ENCODE measurements at regions not wholly inside any gene's neighbourhood (a gene's known extent, or its start where the extent isn't known, plus 50 kb on each side); places are given as distances from the start of the nearest gene placed in this dataset.

DNA sequence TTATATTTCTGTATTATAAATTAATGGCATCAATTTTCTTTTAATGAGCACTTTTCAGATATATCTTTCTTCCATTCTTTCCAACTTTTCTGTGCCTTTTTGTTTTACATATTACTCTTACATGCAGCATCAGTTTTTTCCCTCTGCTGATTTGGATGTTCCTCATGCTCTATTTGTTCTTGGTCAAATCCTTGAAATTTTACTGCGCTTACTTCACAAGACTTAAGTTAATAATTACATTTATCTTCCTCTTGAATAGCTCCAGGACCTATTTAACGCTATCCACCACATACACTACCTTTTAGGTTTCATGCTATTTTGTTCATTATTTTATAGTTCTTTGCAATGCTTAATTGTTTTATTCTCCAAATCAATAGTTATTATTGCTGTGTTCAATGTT is 97.6 kb upstream of the CTTNBP2 start:
- ATAC-seq (ENCODE audit: poor library complexity) (no peak), DNase-seq (no peak)
- intact Hi-C loops (cut with DNase I) = no loop called here

DNA sequence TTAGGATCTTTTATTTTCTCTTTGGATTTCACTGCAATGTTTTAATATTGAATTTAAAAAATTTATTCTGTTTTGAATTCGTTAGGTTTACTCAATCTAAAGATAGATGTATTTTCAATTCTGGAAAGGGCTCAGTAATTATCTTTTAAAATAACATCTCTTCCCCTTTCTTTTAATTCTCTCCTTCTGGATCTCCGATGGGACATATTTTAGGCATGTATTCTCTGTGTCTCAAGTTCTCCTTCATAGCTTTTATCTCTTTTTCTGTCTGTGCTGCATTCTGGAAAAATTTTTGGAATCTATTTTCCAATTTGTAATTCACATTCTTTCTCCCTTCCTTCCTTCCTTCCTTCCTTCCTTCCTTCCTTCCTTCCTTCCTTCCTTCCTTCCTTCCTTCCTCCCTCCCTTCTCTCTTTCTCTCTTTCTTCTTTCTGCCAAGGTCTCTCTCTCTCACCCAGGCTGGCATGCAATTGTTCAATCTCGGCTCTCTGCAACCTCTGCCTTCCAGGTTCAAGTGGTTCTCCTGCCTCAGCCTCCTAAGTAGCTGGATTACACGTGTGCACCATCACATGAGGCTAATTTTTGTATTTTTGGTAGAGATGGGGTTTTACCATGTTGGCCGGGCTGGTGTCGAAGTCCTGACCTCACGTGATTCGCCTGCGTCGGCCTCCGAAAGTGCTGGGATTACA is 98.5 kb upstream of the CTTNBP2 start:
- intact Hi-C loops (cut with DNase I) = no loop called here
- ATAC-seq (ENCODE audit: poor library complexity) = no peak
- no peak for DNase-seq

DNA sequence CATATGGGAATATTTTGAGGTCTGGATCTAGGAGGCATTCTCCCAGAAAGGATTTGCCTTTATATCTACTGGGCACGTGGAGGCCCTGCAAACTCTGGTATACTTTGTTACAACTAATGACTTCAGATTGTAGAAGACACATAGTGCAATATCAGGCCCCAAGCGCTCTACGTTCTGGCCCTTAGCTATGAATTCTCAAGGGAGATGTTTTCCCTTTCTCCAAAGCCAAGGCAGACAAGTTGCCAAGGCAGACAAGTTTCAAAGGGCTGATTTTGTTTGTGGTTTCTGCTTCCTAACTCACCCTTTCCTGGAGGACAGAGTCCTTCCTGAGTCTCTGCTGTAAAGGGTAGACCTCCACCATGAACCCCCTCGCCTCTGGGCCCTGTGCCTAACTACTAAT is 99.4 kb upstream of the CTTNBP2 start:
- intact Hi-C loops (cut with DNase I) = no loop called here
- ATAC-seq (ENCODE audit: poor library complexity) (peak; percentile 71), DNase-seq (no peak)

DNA sequence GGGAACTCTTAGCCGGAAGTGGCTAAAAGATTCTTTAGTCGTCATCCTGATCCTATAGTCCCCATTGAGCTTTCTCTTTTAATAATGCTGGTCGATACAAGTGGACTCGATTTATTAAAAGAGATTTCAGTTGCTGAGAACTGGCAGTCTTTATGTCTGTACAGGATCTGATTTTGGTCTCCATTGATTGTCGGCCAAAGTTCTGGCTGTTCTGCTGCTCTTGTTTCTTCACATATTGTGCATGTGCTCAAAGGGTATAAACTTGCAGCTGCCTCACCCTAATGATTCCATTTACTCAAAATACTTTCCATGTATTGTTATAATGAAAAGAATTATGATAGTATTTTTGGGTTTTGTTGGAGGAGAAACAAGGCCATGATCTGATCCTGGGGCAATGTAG is 100.7 kb upstream of the CTTNBP2 start:
- intact Hi-C loops (cut with DNase I) = no loop called here
- peak; percentile 49 for ATAC-seq (ENCODE audit: poor library complexity)

DNA sequence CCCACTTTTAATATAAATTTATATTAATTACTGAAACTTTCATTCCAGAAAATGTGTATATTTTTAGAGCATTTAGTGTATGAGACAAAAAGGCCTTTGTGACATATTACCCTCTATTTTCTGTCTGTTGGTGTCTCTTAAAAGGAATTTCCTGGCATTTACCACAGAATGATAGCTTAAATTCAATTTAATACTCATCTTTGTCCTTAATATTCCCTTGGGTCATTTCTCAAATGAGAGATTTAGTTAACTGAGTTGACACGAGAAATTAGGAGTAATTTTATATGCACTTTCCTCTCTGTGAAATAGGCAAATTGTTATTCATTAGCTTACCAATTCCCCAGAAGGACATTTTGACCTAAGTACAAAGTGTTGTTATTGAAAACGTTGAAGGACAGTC is 101.7 kb upstream of the CTTNBP2 start:
- no peak for DNase-seq
- intact Hi-C loops (cut with DNase I) = no loop called here
- no peak for ATAC-seq (ENCODE audit: poor library complexity)

More for the DNA sequence above, 100.7 kb upstream of the CTTNBP2 start:
- DNase-seq = no peak

DNA sequence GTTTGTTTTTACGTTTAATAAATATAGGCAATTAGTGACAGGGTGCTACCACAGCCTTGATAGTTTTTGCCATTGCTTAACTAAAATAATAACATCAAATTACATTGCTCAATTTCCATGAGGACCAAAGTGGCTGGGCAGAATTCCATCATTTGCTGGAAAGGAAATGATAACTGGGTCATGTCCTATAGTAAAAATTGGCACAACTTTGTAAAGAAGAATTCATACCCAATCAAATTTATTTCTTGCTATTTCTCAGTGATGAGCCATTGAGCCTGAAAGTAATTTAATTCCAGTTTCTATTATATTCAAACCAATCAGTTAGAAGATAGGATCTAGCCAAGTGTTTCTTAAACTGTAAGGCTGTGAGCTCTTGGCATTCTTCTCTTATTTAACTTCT is 102.2 kb upstream of the CTTNBP2 start:
- DNase-seq (no peak), ATAC-seq (ENCODE audit: poor library complexity) (peak; percentile 49)
- intact Hi-C loops (cut with DNase I) = no loop called here

DNA sequence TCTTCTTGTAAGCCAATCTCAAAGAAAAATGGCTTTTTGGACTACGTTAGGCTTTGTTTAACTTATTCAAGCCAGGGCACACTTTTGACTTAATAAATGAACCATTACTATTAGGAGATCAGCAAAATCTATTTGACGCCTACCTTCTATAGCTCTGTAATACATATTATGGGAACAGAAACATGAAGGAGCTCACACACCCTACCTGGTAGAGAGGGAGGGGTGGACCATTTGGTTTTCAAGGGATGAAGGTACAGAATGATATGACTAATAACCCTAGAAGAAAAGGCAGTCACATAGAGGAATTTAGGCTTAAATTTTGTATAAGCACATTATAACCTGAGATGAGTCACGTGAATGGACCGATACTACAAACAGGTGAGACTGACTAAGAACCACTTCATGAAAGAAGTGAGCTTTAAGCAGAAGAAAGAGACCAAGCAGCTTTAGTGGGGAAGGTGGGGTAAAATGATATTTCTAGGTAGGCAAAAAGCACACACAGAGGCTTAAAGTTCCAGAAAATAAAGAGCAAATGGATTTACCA is 106.8 kb upstream of the CTTNBP2 start:
- ATAC-seq (ENCODE audit: poor library complexity) (no peak), DNase-seq (no peak)
- intact Hi-C loops (cut with DNase I) = no loop called here

DNA sequence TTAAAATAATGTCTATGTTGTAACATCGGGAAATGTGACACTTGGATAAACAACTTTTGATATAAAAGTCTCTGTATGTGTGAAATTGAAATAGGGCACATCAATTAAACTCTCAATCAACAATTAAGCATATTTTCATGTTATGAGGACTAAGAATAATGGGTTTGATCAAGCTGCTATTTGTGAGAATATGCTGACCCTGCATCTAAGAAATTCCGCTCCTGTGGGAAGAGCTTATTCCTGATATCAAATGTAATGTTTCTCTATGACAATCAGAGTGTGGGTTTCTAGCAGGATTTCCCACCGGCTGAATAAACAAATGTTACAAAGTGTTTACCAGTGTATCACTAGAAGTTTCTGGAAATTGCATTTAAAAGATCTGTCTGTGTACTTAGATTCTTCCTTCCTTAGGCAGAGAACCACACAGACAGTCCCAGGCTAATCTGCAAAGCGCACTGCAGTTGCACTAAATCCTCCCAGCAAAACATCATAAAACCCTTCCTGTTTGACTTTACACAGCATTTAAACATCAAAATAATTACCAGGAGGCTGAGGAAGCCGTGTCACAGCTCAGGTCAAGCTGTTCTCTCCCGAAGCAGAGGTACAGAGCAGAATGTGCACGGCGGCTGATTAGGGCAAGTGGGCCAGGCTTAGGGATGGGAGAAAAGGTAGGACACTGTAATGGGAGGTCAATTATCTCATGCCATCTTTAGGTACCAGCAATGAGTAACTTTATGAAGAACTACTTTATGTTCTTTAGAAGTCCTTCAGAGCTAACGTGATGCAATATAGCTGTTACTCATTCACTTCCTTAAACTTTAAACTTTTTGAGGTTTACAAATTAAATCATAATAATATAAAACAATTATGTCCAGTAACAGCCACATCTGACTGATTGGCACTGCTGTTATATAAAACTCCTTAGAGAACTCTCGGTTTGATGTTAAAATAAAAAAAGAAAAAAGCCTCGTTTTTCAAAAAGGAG is 109.1 kb upstream of the CTTNBP2 start:
- DNase-seq (no peak), ATAC-seq (ENCODE audit: poor library complexity) (no peak)
- intact Hi-C loops (cut with DNase I) = no loop called here

DNA sequence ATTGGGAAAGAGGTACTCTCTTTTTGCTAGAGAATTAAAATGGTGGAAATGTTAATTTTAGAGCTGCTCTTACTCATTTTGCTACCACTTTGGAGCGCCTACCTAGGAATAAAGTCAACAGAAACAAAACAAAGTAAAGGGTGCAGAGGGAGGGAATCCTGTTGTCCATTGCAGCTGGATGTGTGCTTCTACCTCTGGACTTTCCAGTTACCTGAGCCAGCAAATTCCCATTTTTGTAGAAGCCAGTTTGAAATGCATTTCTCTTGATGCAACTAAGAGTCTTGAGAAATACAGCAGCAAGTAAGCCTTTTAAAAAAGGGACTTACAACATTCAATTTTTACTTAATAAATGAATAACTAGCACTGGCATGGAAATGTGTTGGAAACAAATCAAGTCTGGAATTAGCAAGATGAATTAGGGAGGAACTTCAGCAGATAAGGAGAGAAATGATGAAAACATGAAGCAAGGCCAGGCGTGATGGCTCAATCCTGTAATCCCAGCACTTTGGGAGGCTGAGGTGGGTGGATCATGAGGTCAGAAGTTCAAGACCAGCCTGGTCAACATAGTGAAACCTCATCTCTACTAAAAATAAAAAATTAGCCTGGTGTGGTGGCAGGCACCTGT is 113.5 kb upstream of the CTTNBP2 start:
- DNase-seq (no peak), ATAC-seq (ENCODE audit: poor library complexity) (peak; percentile 60)
- intact Hi-C loops (cut with DNase I) = no loop called here

DNA sequence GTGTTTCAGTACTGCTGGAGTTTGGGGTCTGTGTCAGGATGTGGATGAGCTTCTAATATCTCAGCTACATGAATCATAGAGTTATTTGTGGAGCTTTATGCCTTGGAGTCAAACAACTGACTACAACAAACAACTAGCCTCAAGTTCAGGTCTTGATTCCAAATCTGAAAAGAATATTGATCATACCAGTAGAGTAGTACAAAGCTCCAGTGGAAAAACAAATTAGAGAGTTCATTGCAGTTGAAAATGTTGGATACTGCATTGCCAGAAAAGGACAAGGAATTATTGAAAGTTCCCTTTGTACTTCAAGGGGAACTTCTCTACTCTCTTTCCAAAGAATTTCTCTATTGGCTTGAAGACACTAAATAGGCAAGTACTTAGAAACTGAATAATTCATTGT is 117.6 kb upstream of the CTTNBP2 start:
- no peak for ATAC-seq (ENCODE audit: poor library complexity)
- no peak for DNase-seq
- intact Hi-C loops (cut with DNase I) = no loop called here

DNA sequence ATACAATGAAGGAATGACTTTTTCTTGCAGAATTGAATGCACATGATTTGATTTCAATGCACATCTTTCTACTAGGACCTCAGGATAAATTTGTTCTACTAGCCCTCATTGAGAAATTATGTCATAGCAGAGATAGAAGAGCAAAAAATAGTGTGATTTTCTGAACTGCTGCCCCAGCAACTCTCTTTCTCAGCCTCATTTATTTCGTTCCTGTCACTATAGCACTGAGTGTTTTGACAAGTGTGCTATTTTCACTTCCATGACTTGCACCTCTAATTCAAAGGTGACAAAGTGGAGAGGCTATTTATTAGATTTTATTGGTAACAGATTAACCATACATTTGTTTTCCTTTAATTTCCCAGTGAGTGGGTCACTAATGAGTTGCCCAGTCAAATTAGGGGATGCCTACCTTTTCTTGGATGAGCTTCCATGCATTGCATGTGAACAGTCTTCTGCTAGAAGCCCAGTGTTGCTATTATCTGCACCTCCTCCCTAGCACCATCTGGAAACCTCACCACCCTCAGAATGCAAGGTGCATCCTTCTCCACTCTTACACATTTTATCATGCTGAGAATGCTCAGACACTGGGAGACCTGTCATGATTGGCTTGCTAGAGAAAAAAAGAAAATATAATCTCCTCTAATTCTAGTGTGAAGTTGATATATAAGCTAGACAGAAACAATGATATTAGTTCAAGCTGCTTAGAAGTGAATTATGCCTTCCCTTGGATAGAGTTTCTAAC is 119.6 kb upstream of the CTTNBP2 start:
- DNase-seq (no peak), ATAC-seq (ENCODE audit: poor library complexity) (no peak)
- intact Hi-C loops (cut with DNase I) = no loop called here

DNA sequence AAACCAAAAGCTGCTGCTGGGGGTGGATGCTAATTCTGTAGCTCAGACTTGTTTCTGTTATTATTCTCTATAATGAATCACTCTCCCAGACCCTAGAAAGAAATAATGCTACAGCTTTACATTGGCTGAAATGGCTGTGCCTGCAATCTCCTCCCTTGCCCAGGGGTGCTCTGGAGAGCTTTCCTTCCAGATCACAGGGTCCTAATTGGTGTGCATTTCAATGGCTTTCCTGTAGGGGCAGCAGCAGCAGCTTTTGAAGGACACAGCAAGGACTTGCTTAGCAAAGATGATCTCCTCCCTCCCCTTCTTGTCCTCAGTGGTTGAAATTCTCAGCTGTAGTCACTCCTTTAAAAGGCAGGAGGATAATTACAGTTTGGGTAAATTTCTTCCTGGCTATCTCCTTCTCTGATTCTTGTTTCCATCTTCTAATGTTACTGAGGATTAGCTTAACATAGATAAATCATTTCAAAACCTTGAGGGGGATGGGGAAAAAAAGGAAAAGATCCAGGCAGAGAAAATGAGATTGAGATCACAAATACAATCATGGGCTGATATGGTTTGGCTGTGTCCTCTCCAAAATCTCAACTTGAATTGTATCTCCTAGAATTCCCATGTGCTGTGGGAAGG is 120.2 kb upstream of the CTTNBP2 start:
- ATAC-seq (ENCODE audit: poor library complexity) (no peak), DNase-seq (no peak)
- intact Hi-C loops (cut with DNase I) = no loop called here

DNA sequence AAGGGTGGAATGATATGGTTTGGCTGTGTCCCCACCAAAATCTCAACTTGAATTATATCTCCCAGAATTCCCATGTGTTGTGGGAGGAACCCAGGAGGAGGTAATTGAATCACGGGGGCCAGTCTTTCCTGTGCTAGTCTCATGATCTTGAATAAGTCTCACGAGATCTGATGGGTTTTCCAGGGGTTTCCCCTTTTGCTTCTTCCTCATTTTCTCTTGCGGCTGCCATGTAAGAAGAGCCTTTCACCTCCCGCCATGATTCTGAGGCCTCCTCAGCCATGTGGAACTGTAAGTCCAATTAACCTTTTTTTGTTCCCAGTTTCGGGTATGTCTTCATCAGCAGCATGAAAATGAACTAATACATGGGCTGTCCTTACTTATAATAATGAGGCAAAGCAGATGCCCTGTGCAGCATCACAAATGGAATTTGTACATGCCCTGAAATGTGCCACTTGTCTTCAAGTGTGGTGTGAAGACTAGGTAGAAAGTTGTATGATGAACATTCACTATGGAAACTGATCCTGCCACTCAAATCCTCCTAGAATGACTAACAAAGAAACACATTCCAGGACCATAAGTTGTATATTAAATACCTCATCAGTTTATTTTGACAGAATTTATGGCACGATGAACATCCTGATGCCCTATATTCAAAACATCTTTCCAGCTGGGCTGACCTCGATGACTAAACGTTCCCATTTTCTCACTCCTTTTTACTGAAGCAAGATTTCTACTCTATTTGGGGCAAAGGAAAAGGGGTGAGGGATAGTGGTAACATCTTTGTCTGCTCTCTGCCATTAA is 122.8 kb upstream of the CTTNBP2 start:
- DNase-seq (no peak), ATAC-seq (ENCODE audit: poor library complexity) (no peak)
- intact Hi-C loops (cut with DNase I) = no loop called here

DNA sequence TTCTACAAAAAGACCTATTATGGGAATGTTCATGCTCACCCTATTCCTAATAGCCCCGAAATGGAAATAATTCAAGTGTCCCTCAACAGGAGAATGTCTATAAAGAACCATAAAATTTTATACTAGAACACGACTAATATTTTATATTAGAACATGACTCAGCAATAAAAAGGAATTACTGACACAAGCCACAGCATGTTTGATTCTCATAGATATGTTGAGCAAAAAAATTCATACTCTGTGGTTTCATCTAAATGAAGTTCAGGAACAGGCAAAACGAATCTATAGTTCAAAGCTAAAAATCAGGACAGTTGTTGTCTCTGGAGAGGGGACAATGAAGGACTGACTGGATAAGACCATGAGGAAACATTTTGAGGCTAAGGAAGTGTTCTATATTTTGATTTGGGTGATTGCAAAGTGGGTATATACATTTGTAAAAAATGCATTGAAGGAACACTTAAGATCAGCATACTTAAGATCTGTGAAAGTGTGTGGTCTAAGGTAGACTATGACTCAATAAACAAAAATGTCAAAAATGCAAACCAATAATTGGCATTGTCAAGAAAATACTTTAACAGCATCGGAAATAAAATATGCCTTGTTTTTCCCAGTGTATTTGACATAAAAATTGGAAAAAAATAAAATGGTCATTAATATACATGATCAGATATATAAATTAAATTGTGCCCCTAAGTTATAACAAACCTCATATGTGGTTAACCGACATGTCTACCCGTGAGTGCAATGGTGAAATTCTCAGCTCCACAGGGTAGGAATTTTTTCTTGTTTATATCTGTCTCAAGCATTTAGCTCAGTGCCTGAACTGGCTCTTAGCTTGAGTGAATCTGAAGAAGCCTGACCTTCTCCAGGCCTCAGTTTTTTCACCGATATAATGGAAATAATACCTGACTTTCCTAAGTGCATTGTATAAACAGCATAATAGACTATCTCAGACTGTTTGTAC is 124.9 kb upstream of the CTTNBP2 start:
- intact Hi-C loops (cut with DNase I) = no loop called here
- DNase-seq = no peak
- no peak for ATAC-seq (ENCODE audit: poor library complexity)

DNA sequence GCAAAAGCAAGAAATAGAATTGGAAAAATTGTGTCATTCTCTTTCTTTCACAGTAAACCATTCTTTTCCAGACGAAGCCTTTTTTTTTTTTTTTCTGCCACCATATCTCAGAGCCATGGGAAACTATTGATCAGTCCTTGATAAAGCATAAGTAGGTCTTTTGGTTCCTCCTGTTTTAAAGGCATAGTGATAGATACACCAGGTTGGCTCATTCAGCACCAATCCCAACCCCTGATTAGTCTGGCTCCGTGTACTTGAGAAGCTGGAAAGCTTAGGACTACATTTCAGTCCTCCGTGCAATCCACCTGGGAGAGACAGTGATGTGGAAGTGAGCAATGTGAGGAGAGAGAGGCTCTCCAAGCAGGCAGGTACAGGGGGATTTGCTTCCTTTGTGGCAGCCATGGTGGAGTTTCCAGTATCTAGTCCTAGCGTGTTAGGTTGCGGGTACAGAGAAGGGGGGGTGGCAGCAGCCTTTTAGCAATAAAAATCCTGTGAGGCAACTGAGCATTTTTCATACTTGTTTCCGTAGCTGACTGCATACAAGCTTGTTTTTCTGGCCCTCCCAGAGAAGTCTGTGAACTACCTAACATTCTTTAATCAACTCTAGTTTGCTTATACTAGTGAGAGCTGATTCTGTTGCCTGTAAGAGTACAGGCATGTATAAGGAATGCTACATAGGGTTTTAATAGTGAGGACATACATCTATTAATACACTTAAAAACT is 127.4 kb upstream of the CTTNBP2 start:
- ATAC-seq (ENCODE audit: poor library complexity) (no peak), DNase-seq (no peak)
- intact Hi-C loops (cut with DNase I) = no loop called here

DNA sequence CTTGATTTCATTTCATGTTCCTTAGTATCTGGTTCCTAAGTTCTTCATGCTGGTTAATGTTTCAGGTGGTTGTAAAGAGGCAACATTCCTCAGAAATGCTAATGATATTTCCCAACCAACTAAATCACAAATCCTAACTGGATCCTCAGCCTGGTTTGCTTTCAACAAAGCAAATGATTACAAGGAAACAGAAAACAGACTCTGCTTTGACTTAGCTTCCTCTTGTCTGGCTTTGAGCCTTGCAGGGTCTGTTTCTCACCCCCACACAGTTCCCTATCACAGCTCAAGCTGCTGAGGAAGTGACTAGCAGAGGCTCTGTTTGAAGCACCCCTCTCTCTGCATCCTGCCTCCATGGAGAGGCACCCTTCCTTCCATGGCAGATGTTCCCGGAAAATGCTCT is 130.2 kb upstream of the CTTNBP2 start:
- DNase-seq (no peak), ATAC-seq (ENCODE audit: poor library complexity) (no peak)
- intact Hi-C loops (cut with DNase I) = no loop called here
